OCI-LY7 (cell line): ENCODE measurements at regions not wholly inside any gene's neighbourhood (a gene's known extent, or its start where the extent isn't known, plus 50 kb on each side); places are given as distances from the start of the nearest gene placed in this dataset.

Experiments used
- EZH2phosphoT487 ChIP-seq: fragments of 200-600 bp; sonication (generic); IDR thresholded peaks from 2 replicates; pipeline ENCODE4 v1.6.1; 2018; ENCODE audit warnings: low read depth, borderline replicate concordance, mild to moderate bottlenecking, mixed run types, antibody characterized with exemption, low read length, moderate library complexity, mixed read lengths
- TF ChIP-seq, protein P1 (sequence below): fragments of 200-600 bp; sonication (generic); conservative IDR thresholded peaks from 2 replicates; pipeline ENCODE4 v1.5.1; 2014; ENCODE audit warnings: mild to moderate bottlenecking, antibody characterized with exemption, low read length, moderate library complexity, mixed read lengths

DNA sequence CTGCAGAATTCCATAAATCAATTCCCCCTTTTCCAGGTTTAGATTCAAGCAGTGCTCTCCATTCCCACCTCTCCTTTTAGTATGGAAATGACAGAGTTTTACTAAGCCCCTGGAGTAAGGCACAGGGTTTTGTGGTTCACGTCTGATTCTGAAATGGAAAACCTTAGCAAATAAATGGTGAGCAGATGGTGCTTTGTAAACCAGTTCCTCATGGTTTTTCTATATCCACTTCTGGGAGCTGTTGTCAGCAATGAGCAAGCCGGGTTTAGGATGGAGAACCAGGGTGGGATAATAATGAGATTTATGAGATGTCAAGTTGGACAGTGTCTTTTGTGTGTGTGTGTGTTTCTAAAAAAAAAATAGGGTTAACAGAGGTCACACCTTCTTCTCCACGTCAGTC is 113.8 kb upstream of the RBPJ start:
- TF ChIP-seq EZH2phosphoT487: no peak
- TF ChIP-seq, protein P1, sequence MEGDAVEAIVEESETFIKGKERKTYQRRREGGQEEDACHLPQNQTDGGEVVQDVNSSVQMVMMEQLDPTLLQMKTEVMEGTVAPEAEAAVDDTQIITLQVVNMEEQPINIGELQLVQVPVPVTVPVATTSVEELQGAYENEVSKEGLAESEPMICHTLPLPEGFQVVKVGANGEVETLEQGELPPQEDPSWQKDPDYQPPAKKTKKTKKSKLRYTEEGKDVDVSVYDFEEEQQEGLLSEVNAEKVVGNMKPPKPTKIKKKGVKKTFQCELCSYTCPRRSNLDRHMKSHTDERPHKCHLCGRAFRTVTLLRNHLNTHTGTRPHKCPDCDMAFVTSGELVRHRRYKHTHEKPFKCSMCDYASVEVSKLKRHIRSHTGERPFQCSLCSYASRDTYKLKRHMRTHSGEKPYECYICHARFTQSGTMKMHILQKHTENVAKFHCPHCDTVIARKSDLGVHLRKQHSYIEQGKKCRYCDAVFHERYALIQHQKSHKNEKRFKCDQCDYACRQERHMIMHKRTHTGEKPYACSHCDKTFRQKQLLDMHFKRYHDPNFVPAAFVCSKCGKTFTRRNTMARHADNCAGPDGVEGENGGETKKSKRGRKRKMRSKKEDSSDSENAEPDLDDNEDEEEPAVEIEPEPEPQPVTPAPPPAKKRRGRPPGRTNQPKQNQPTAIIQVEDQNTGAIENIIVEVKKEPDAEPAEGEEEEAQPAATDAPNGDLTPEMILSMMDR: no peak
